T-helper 9 cell (primary cell): ENCODE measurements at regions not wholly inside any gene's neighbourhood (a gene's known extent, or its start where the extent isn't known, plus 50 kb on each side); places are given as distances from the start of the nearest gene placed in this dataset.

Source experiments
- DNase-seq: peaks from one replicate; pipeline ENCODE4 v3.0.0-alpha.2; 2020

DNA sequence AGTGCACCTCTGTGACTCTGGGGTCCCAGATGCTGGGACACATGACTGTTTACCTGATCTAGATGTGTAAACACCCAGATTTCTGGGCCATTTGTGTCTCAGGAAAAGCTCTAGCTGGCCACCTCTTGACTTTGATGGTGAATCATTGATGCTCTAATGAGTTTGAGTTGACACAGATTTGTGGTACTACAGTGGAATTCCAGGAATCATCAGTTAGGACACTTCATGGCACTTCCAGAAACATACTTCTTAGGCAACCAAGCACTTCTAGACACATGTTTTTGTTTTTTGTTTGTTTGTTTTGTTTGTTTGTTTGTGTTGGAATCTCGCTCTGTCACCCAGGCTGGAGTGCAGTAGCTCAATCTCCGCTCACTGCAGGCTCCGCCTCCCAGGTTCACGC is 302.2 kb upstream of the ZMIZ1 start:
- DNase-seq: no peak

GRCh38 chr10:78768041-78768835 is 300.5 kb upstream of the ZMIZ1 start:
- DNase-seq: no peak

DNA sequence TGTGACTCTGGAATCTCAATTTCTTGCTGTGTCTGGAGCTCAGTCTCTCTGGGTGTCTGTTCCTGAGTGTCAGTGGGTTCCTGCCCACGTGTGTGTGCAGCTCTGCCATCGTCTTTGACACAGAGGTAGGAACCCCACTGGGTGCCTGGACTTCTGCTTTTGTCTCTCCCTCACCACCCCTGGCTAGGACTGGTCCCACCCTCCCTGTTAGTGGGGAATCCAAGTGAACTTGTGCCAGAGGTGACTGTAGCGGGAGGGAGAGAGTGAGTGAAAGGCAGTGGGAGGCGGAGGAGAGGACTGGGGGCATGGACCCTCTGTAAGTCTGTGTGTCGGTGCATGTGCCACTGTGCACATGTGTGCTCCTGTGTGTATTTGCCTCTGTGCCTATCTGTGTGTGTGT is 299.9 kb upstream of the ZMIZ1 start:
- no peak for DNase-seq

- DNase-seq: no peak
Observed at GRCh38 chr10:78769526-78769925, 299.2 kb upstream of the ZMIZ1 start.

GRCh38 chr10:78770167-78771090 is 298.3 kb upstream of the ZMIZ1 start:
- no peak for DNase-seq

DNA sequence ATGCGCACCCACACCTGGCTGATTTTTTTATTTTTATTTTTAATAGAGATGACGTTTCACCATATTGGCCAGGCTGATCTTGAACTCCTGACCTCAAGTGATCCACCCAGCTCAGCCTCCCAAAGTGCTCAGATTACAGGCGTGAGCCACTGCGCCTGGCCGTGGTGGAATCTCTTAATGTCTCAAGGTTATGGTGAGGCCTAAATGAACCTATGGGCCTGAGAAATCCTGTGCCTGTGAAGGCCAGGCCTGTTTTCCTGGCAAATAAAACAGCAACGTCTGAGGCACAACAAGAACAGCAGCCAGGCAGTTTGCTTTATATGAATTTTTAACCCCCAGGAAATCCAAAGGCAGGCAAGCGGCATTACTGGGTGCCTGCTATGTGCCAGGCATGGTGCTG is 297.5 kb upstream of the ZMIZ1 start:
- no peak for DNase-seq

GRCh38 chr10:78771808-78772455 is 296.8 kb upstream of the ZMIZ1 start:
- no peak for DNase-seq

DNA sequence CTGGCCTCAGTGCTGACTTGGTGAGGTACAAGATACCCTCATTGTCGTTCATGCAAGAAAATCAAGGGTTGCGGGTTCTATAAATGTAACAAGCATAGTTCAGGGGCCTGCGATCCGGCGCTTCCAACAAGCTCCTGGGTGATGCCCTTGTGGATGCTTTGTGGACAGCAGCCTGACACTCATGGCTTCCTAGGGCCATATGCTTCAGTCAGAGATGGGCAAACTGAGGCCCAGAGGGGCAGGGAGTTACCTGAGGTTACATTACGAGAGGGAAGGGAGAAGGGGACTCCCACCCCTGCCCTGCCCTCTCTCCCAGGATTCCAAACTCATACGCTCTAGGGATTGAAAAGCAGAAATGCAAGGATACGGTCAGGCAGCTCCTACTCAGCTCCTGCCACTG is 296.3 kb upstream of the ZMIZ1 start:
- DNase-seq: no peak

- DNase-seq: no peak
Observed at GRCh38 chr10:78772986-78773530, 295.7 kb upstream of the ZMIZ1 start.

DNA sequence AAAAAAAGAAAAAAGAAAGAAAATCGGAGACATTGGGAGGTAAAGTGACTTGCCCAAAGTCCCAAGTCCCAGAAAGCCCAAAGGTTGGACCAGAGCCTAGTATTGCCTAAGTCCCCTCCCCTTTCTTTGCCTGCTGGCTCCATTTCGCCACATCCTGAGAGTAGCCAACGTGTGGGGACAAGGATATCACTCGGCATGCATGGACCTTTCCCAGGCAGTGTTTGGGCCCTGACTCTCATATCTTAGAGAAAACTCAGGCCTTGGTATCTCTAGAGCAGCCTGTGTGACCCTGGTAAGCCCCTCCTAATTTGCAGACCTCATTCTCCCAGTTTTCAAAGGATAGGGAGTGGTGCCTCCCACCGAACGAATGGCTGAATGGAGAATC is 294.2 kb upstream of the ZMIZ1 start:
- no peak for DNase-seq

DNA sequence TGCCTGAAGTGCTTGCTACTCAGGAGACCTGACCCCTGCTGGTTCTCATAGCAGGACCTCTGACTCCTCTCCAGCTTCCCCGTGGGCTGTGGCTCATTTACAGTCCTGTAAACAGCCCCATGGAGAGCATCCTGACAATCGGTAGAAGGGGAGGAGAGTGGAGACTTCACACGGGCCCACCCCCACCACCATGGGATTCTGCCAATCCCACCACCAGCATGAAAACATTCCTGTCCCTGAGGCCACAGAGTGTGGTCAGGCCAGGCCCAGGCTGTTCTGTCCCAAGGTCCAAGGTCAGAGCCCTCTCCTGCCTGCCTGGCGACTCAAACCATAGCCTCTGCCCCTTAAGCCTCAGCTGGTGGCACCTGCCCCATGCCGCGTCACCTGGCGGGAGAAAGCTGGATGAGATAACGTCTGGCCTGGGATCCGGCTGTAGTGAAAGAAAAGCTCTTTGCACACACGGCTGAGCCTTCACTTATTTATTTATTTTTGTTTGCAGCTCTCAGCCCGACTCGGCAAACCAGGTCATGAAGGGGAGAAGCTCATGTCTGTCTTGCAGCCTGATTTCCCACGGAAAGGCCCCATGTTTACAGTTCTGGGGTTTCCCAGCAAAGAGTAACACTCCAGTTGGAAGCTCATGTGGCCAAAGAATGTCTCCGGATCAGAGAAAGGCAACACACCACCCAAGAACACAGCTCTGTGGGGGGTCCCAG is 293.6 kb upstream of the ZMIZ1 start:
- DNase-seq: no peak

DNA sequence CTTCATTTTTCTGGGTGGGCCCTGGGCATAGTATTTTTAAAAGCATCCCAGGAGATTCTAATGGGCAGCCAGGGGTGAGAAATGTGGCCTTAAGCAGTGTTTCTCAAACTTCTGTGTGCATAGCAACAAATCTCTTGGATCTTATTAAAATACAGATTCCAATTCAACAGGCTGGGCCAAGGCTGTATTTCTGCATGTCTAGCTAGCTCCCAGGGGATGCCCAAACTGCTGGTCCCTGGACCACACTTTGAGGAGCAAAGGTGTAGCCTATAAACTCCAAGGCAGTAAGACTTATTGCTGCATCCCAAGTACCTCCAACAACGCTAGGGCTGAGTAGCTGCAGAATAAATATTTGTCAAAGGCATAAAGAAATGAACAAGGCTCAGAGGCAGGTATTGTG is 292.9 kb upstream of the ZMIZ1 start:
- no peak for DNase-seq

DNA sequence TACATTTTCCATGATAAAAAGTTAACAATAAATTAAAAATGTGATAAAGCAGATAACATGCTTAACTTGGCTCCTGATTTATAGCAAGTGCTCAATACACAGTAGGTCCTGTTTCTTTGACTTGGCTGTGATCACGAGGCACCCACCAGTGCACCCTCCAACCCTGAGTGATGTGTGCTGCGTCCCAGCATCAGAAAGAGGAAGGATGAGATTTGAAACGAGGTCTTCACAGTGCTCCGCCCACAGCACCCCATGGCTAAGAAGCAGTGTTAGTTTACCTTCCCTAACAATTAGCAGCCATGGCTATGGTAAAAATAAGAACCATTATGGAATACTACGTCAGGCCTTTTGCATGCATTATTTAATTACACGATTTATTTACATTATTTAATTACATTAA is 292.0 kb upstream of the ZMIZ1 start:
- no peak for DNase-seq

DNA sequence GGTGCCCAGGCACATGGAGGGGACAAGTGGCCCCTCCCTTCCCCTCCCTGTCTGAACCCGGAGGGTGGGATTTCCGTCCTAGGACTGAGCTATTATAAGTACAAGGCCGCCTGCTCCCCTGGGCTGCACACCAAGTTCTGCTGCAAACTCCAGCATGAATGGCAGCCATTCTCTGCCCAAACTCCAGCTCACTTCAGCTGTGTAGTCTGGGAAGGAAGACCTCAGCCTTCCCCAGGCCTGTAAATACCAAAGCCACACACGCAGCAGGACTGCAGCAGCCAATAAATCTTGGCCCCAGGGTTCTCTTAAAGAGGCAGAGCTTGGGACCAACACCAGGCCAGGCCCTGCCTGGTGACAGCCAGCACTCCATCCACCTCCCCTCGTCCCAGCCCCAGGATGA is 291.3 kb upstream of the ZMIZ1 start:
- DNase-seq: no peak

DNA sequence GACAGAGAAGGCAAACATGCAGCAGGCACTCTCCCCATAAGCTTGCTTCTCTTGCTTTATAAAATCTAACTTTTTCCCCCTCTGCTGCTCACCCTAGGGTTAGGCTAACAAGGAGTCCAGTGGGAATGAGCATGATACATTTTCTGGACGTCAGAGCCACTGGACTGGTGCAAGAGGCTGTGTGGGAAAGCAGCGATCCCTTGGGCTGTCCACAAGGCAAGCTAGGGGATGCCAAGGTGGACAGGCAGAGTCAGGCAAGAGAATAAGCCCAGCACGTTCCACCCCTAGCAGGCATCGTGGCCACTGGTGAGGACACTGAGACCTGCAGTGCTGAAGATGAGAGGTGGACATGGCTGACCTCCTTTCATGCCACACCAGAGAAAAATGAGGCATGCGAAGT is 290.9 kb upstream of the ZMIZ1 start:
- no peak for DNase-seq

DNA sequence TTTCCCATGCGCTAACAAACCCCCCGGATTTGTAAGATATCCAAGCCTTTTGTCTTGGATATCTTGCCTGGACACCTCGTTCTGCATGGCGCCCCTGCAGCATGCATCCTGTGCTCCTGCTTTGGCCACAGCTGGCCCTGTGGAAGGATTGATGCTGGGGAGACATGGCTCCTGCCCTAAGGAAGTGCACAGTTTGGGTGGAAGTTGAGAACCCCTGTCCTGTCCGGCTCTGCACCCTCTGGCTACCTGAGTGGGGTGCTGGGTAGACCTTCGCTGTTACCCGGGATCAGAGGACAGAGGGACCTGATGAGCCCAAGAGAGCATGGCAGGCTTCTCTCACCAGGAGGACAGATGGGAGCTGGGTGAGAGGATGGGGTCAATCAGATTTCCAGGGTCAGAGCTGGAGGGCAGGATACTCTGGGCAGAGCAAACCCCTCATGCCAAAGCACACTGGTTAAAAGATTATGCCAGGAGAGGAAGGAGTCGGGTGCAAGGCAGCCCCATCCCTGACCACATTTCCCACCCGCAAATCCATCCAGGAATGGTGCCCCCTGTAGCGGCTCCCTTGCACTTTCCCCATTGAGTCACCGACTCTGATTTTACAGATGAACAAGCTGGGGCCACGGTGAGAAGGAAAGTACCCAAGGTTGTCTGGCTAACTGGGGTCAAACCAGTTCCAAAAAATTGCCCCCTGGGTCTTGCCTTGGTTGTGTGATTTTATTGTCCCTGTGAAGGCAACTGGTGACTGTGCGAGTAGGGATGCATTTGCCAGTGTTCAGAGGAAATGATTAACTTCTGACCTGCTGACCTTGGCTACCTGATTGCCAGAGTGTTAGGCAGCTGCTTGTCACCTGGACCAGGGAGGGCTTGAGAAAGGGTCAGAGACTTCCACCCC is 290.1 kb upstream of the ZMIZ1 start:
- DNase-seq: no peak

- no peak for DNase-seq
Observed at GRCh38 chr10:78779339-78779955, 289.3 kb upstream of the ZMIZ1 start.

- no peak for DNase-seq
Observed at GRCh38 chr10:78780551-78780961, 288.2 kb upstream of the ZMIZ1 start.

GRCh38 chr10:78781251-78781913 is 287.4 kb upstream of the ZMIZ1 start:
- no peak for DNase-seq

DNA sequence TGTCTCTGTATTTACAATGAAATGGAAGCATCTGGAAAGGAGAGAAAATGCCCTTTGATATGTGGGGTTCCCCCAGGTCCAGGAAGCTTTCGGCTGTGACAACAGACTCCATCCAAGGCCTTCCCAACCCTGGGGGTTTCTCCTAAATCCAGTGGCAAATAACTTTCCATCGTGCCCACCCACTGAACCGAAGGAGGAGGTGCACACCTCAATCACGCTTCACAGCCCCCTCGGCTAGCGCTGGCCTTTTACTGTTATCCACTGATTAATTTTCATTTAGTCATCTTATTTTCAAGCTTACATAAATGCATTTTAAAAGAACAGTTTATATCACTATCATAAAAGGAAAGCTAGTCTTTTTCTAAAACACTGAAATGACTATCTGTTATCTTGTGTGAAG is 286.8 kb upstream of the ZMIZ1 start:
- no peak for DNase-seq
